ENCODE measurements at regions not wholly inside any gene's neighbourhood (a gene's known extent, or its start where the extent isn't known, plus 50 kb on each side); places are given as distances from the start of the nearest gene placed in this dataset.

DNA sequence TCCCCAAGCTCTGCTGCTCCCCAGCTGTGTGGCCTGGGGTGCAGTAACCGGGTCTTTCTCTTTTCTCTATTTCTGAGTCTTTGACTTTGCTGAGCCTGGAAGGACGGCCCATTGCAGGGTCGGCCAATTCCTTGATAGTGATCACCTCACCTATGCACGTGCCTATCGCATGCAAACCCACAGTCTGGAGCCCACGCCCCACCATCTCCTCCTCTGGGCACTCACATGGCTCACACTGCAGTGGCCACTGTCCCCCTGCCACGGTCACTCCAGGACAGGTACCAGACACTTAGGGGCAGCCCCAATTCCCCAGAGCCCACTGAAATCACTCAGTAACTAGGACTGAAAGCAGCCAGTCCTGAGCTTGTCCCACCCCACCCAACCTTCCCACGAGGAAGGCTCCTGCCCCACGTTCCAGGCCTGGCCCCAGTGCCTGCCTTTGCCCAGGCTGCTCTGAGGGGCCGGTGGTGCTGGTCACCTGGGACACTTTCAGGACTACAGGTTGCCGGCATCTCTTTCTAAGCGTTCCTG is 137.6 kb downstream of the TEX29 start:
- Histone ChIP-seq H3K4me1 (ENCODE audit: insufficient read depth, low read length) (no peaks in the 10 kb centered on the region), H3K27me3 (ENCODE audit: insufficient read depth, low read length) (no peaks in the 10 kb centered on the region), H3K27ac (ENCODE audit: low read depth, low read length) (no peak overlapping the region), H3K36me3 (ENCODE audit: insufficient read depth, low read length) (no peaks in the 10 kb centered on the region), H3K9me3 (ENCODE audit: insufficient read depth, low read depth, low read length) (peaks cover 11% of the 10 kb centered on the region; the same call in 1 of the 2 replicates), H3K9ac (ENCODE audit: low read depth, low read length) (no peak overlapping the region), H3K4me3 (ENCODE audit: low read length) (no peak overlapping the region)
- WGBS = 88% methylated on average over 12 of the region's 12 CpGs

DNA sequence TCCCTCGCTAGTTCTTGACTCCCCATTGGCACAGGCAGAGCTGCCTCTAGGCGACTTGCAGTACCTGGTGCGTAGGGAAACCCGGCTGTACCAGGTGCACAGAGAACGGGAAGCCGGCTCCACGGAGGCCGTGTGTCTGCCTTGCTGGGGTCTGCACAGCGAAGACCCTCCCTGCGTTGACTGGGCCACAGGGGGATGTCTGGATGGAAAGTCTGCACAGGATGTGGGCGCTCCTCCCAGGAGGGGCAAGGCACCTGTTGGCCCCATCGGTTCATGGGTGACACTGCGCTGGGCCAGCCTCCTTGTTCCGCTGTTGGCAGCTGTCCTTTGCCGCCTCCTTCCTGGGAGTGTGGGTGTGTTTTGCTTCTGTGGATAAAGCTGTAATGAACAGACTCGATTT is 138.3 kb downstream of the TEX29 start:
- WGBS = 90% methylated on average over 16 of the region's 16 CpGs
- no peak overlapping the region for H3K9ac ChIP-seq (ENCODE audit: low read depth, low read length)
- no peaks in the 10 kb centered on the region for H3K4me1 ChIP-seq (ENCODE audit: insufficient read depth, low read length)
- no peak overlapping the region for H3K4me3 ChIP-seq (ENCODE audit: low read length)
- no peak overlapping the region for H3K27ac ChIP-seq (ENCODE audit: low read depth, low read length)
- no peaks in the 10 kb centered on the region for H3K27me3 ChIP-seq (ENCODE audit: insufficient read depth, low read length)
- H3K9me3 ChIP-seq (ENCODE audit: insufficient read depth, low read depth, low read length) = peaks cover 7% of the 10 kb centered on the region; the same call in 1 of the 2 replicates
- no peaks in the 10 kb centered on the region for H3K36me3 ChIP-seq (ENCODE audit: insufficient read depth, low read length)

DNA sequence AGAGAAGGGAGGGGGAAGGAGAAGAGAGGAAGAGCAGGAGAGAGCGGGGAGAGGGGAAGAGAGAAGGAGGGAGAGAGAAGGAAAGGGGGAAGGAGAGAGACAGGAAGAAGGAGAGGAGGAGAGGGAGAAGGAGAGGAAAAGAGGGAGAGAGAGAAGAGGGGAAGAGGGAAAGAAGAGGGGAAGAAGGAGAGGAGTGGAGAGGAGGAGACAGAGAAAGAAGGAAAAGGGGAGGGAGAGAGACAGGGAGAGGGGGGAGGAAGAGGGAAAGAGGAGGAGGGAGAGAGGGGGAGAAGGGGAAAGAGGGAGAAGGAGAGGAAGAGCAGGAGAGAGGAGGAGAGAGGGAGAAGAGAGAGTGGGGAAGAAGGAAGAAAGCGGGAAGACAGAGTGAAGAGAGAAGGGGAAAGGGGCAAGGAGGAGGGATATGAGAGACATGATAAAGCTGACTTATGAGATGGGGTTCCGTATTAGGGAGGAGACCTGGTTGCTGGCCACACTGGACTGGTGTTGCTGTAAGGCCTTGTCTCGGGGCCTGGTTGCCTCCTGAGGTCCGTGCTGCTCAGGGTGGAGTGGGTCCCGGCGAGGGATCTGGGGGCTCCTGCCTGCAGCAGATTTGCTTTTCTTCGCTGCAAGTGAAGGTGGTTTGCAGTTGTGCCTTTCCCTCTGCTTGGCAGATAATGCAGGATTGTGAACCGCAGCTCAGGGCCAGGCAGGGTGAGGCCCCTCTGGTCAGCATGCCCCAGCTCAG is 139.5 kb downstream of the TEX29 start:
- Histone ChIP-seq H3K4me1 (ENCODE audit: insufficient read depth, low read length) (no peaks in the 10 kb centered on the region), H3K9ac (ENCODE audit: low read depth, low read length) (no peak overlapping the region), H3K27ac (ENCODE audit: low read depth, low read length) (no peak overlapping the region), H3K9me3 (ENCODE audit: insufficient read depth, low read depth, low read length) (peaks cover 4% of the 10 kb centered on the region; the same call in 1 of the 2 replicates), H3K27me3 (ENCODE audit: insufficient read depth, low read length) (no peaks in the 10 kb centered on the region), H3K36me3 (ENCODE audit: insufficient read depth, low read length) (no peaks in the 10 kb centered on the region), H3K4me3 (ENCODE audit: low read length) (no peak overlapping the region)
- WGBS = 83% methylated on average over 9 of the region's 9 CpGs

DNA sequence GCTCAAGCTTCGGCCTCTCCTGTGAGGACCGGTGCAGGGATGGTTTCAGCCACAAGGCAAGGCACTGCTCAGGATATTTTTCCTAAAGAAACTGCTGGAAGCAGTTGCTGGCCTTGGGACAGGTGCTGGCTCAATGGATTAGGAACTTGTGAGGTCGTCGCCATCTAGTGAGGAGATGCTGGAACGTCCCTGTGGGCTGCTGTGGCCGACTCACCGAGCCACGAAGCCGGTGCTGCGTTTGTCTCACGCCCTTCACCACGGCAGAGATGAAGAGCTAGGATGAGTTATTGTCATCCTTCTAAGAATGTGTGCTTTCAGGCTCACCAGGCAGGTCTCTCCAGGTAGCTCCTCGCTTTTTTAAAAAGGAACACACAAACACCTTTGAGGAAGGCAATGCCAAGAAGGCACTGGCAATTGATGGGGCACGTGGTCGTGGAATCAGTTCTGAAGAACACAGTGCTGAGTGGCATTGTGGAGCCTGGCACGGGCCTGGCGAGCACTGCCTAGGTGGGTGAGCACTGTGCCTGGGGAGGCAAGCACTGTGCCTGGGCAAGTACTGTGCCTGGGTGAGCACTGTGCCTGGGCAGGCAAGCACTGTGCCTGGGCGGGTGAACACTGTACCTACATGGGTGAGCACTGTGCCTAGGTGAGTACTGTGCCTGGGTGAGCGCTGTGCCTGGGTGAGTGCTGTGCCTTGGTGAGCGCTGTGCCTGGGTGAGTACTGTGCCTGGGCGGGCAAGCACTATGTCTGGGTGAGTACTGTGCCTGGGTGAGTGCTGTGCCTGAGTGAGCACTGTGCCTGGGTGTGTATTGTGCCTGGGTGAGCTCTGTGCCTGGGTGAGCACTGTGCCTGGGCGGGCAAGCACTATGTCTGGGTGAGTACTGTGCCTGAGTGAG is 140.4 kb downstream of the TEX29 start:
- H3K27me3 ChIP-seq (ENCODE audit: insufficient read depth, low read length) = no peaks in the 10 kb centered on the region
- peaks cover 3% of the 10 kb centered on the region; the same call in 1 of the 2 replicates for H3K9me3 ChIP-seq (ENCODE audit: insufficient read depth, low read depth, low read length)
- H3K36me3 ChIP-seq (ENCODE audit: insufficient read depth, low read length) = no peaks in the 10 kb centered on the region
- WGBS = 67% methylated on average over 22 of the region's 22 CpGs
- H3K27ac ChIP-seq (ENCODE audit: low read depth, low read length) = no peak overlapping the region
- H3K9ac ChIP-seq (ENCODE audit: low read depth, low read length) = no peak overlapping the region
- H3K4me1 ChIP-seq (ENCODE audit: insufficient read depth, low read length) = no peaks in the 10 kb centered on the region
- no peak overlapping the region for H3K4me3 ChIP-seq (ENCODE audit: low read length)

DNA sequence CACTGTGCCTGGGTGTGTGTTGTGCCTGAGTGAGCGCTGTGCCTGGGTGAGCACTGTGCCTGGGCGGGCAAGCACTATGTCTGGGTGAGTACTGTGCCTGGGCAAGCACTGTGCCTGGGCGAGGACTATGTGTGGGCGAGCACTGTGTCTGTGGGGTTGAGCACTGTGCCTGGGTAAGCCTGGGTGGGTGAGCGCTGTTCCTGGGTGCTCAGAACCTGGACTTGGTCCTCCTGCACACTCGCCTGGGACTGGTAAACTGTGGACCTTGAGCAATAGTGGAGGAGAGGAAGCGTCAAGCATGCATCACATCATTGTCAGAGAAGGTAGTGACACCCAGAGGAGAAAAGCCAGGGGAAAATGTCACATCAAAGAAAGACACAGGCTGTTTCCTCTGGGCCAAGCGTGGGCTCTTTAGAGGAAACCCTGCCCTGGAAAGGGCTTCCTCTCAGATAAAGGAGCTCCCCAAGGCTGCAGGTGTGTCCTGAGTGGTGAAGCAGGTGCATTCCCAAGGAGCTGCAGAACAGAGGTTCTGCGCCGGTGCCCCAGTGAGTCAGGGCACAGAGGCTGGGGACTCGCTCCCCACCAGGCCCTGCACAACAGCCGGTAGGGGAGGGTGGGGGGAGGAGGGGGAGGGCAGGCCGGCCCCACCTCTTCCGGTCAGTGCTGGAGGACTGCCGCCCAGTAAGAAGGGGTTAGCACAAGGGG is 141.2 kb downstream of the TEX29 start:
- H3K36me3 ChIP-seq (ENCODE audit: insufficient read depth, low read length) = no peaks in the 10 kb centered on the region
- no peak overlapping the region for H3K27ac ChIP-seq (ENCODE audit: low read depth, low read length)
- no peaks in the 10 kb centered on the region for H3K4me1 ChIP-seq (ENCODE audit: insufficient read depth, low read length)
- H3K4me3 ChIP-seq (ENCODE audit: low read length) = no peak overlapping the region
- H3K9ac ChIP-seq (ENCODE audit: low read depth, low read length) = no peak overlapping the region
- H3K9me3 ChIP-seq (ENCODE audit: insufficient read depth, low read depth, low read length) = no peaks in the 10 kb centered on the region
- H3K27me3 ChIP-seq (ENCODE audit: insufficient read depth, low read length) = no peaks in the 10 kb centered on the region
- WGBS = 83% methylated on average over 15 of the region's 15 CpGs

DNA sequence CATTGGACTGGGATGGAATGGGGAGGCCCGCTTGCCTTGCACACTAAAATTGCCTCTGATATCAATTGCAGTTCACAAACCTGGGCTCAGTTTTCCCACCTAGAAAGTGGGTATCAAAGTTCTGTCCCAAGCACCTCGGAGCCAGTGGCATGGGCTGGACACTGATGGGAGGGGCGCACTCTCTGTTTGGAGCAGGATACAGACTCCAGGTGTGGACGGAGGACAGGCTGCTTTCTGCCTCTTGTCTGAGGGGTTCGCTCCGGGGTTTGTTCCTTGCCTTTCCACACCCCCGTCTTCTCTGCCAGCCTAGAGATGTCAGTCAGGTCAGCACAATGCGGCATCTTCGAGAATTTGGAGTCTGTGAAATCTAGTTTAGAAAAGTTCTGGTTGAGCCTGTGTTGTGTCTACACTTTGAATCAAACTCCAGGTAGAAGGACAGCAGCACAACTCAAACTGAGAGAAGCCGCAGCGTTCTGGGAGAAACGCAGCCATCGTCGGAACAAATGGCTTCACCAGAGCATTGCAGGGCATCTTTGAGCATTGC is 141.9 kb downstream of the TEX29 start:
- Histone ChIP-seq H3K36me3 (ENCODE audit: insufficient read depth, low read length) (no peaks in the 10 kb centered on the region), H3K9ac (ENCODE audit: low read depth, low read length) (no peak overlapping the region), H3K27me3 (ENCODE audit: insufficient read depth, low read length) (no peaks in the 10 kb centered on the region), H3K4me3 (ENCODE audit: low read length) (no peak overlapping the region), H3K9me3 (ENCODE audit: insufficient read depth, low read depth, low read length) (no peaks in the 10 kb centered on the region), H3K4me1 (ENCODE audit: insufficient read depth, low read length) (no peaks in the 10 kb centered on the region), H3K27ac (ENCODE audit: low read depth, low read length) (no peak overlapping the region)
- 89% methylated on average over 14 of the region's 14 CpGs for WGBS

DNA sequence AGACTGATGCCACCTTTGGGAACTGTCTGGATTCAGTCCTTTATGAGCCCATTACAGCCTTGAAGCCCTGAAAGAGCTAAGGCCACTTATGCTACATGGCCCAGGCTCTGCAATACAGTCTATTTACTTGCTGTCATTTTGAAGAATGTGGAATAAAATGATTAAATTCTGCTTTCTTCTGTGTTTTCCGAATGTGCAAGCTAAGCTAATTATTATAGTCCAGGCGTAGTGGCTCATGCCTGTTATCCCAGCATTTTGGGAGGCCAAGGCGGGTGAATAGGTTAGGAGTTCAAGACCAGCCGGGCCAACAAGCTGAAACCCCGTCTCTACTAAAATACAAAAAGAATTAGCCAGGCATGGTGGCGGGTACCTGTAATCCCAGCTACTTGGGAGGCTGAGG is 142.5 kb downstream of the TEX29 start:
- no peak overlapping the region for H3K9ac ChIP-seq (ENCODE audit: low read depth, low read length)
- H3K4me1 ChIP-seq (ENCODE audit: insufficient read depth, low read length) = no peaks in the 10 kb centered on the region
- no peak overlapping the region for H3K4me3 ChIP-seq (ENCODE audit: low read length)
- H3K27me3 ChIP-seq (ENCODE audit: insufficient read depth, low read length) = no peaks in the 10 kb centered on the region
- H3K27ac ChIP-seq (ENCODE audit: low read depth, low read length) = no peak overlapping the region
- WGBS = 94% methylated on average over 6 of the region's 6 CpGs
- no peaks in the 10 kb centered on the region for H3K9me3 ChIP-seq (ENCODE audit: insufficient read depth, low read depth, low read length)
- no peaks in the 10 kb centered on the region for H3K36me3 ChIP-seq (ENCODE audit: insufficient read depth, low read length)

DNA sequence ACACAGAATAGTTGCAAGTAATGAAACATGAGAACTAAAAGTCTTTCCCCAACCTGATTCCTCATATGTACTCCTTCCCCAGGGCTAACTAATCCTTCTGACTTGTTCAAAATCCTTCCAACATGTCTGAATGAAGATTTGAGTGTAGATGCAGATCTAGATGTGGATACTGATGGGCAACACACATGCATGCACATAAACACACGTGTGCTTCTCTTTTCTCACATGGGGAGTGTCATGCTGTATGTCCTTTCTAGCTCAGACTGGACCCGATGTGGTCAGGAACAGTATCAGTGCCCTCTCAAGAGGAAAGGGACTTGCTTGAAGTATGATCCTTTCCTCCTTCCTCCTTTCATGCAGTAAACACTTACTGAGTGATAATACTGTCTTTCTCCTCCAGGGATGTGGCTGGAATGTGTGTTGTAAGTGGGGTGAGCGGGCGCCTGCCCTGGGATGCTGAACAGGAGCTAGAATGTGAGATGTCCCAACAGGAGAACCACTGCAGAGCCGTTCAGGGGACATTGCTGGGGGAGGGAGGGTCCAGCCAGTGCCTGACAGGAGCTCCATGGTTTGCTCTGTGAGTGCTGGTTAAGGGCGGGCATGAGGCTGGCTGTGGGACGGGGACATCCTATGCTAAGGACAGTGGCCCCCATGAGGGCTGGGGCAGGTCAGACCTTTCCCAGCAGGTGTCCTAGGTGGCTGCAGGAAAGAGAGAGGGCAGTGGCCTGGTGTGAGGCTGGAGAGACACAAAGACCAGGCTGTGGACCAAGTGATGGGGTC is 146.9 kb downstream of the TEX29 start:
- H3K4me1 ChIP-seq (ENCODE audit: insufficient read depth, low read length) = no peaks in the 10 kb centered on the region
- H3K36me3 ChIP-seq (ENCODE audit: insufficient read depth, low read length) = no peaks in the 10 kb centered on the region
- H3K9me3 ChIP-seq (ENCODE audit: insufficient read depth, low read depth, low read length) = no peaks in the 10 kb centered on the region
- H3K27me3 ChIP-seq (ENCODE audit: insufficient read depth, low read length) = no peaks in the 10 kb centered on the region
- H3K4me3 ChIP-seq (ENCODE audit: low read length) = no peak overlapping the region
- H3K9ac ChIP-seq (ENCODE audit: low read depth, low read length) = no peak overlapping the region
- 90% methylated on average over 7 of the region's 7 CpGs for WGBS
- no peak overlapping the region for H3K27ac ChIP-seq (ENCODE audit: low read depth, low read length)

DNA sequence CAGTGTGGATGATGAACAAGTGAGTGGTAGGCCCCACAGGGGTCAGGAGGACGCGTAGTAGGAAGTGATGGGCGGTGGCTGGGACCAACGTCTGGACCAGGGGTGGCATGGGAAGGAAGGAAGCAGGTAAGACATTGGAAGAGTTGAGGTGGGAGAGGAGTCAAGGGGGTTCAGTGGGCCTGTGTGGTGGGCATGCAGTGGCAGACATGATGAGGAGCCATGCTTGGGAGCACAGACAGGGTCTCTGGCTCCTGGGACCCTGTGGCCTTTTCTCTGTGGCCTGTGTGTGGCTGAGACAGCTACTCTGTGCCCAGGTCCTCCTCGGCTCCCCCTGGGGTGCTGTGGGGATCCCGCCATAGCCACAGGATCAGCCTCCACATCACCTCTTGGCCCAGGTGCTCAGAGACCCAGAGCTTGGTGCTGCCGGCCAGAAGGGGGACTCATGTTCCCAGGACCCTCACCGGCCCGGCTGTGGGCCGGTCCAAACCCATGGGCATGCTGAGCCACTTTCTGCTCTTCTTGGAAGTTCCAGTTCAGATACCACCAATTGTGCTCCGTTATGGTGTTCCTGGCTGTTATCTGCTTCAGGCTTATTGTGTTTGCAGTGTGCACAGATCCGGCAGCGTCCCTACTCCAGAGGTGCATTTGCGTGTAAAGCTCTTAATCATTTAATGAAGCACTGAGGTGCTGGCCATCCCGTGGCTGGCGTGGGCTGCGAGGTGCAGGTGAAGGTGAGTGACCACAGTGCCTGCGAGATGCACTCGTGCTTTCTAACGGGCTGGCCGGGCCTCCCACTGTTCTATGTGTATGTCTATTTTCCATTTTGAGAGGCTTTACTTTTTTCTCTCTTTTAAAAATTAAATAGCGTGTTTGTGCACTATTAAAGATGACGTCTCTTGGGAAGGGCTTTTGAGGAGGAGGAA is 147.9 kb downstream of the TEX29 start:
- Histone ChIP-seq H3K9ac (ENCODE audit: low read depth, low read length) (no peak overlapping the region), H3K36me3 (ENCODE audit: insufficient read depth, low read length) (no peaks in the 10 kb centered on the region), H3K4me1 (ENCODE audit: insufficient read depth, low read length) (no peaks in the 10 kb centered on the region), H3K27ac (ENCODE audit: low read depth, low read length) (no peak overlapping the region), H3K9me3 (ENCODE audit: insufficient read depth, low read depth, low read length) (no peaks in the 10 kb centered on the region), H3K4me3 (ENCODE audit: low read length) (no peak overlapping the region), H3K27me3 (ENCODE audit: insufficient read depth, low read length) (no peaks in the 10 kb centered on the region)
- 94% methylated on average over 23 of the region's 23 CpGs for WGBS
